ENCODE measurements at regions not wholly inside any gene's neighbourhood (a gene's known extent, or its start where the extent isn't known, plus 50 kb on each side); places are given as distances from the start of the nearest gene placed in this dataset.

DNA sequence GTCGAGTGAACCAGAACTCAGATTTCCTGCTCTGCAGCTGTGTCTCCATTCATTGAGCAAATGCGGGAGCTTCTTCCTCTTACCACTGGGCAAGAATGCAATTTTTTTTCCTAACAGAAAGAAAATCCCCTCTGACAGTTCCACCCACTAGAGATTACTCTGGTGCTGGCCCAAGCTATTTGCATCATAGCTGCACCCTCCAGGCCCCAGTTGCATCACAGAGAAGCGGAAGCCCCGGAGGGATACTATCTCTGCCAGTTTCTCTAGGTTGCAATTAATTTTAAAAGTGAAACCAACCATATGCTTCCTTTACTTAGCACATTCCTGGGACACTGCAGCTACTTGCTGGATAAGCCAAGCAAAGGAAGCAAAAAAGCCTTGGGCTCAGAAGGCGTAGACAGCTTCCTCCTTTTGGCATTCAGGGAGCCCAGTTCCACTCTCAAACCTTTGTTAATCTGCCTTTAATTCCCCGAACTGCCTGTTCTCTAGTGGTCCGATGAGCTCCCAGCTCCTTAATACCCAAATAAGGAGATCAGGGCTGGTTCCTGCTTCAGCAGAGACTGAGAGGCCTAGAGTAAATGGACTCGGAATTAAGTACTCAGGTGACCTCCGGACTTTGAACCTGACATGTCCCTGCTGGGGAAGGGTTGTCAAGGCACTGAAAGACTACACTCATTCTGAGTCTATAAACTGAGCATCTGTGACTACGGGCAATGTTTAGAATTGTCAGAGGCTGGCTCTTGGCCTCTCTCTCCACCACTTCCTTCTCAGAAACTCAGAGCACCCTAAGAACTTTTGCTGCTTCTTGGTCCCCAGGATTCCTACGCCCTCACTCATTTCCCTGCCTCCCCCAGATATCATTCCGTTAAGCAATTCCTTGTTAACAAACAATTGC lies 72.5 kb upstream of the TNFSF18 start:
- FAIRE-seq (peak; percentile 63), ATAC-seq (peak; percentile 86)
- TF ChIP-seq FOSL2 (CRISPR knock-in tag; IDR thresholded peaks at IDR 0.05) (peak; percentile 61; the same call in 1 of the 2 replicates), FOXP1 (IDR thresholded peaks at IDR 0.05) (no peak), FOXP1 (CRISPR knock-in tag; IDR thresholded peaks at IDR 0.05) (peak; percentile 38), ZNF3 (CRISPR knock-in tag; IDR thresholded peaks at IDR 0.05) (peak; percentile 39; the same call in 1 of the 2 replicates), SMAD3 (CRISPR knock-in tag; IDR thresholded peaks at IDR 0.05) (peak; percentile 44; the same call in 1 of the 2 replicates), MED1 (CRISPR knock-in tag; IDR thresholded peaks at IDR 0.05) (peak; percentile 71), CEBPG (CRISPR knock-in tag; IDR thresholded peaks at IDR 0.05) (peak; percentile 62), NCOR1 (IDR thresholded peaks at IDR 0.05; ENCODE audit: borderline replicate concordance, low read length) (peak; percentile 92), RFX1 (IDR thresholded peaks at IDR 0.05) (peak; percentile 55; the same call in 1 of the 2 replicates), NFIB (CRISPR knock-in tag; IDR thresholded peaks at IDR 0.05; ENCODE audit: borderline replicate concordance) (no peak), ZFX (CRISPR knock-in tag; IDR thresholded peaks at IDR 0.05; ENCODE audit: low read depth) (peak; percentile 80), PHF21A (CRISPR knock-in tag; IDR thresholded peaks at IDR 0.05) (peak; percentile 58), SOX6 (IDR thresholded peaks at IDR 0.05) (no peak), SOX6 (CRISPR knock-in tag; IDR thresholded peaks at IDR 0.05) (peak; percentile 58), ATF4 (CRISPR knock-in tag; IDR thresholded peaks at IDR 0.05) (peak in 1 of 2 experiments; percentile 39; a peak in 1 of 4 replicates), ZNF230 (CRISPR knock-in tag; IDR thresholded peaks at IDR 0.05) (0 out of 2 replicates have a peak, but pooled peaks have one; percentile 36), KDM3A (CRISPR knock-in tag; IDR thresholded peaks at IDR 0.05; ENCODE audit: low read depth) (peak; percentile 61; the same call in 1 of the 2 replicates), SPEN (CRISPR knock-in tag; IDR thresholded peaks at IDR 0.05; ENCODE audit: low read depth) (peak; percentile 33; the same call in 1 of the 2 replicates), EHMT2 (IDR thresholded peaks at IDR 0.05; ENCODE audit: borderline replicate concordance, low read depth, low read length) (0 out of 2 replicates have a peak, but pooled peaks have one; percentile 72)
- TF ChIP-seq, protein P1, sequence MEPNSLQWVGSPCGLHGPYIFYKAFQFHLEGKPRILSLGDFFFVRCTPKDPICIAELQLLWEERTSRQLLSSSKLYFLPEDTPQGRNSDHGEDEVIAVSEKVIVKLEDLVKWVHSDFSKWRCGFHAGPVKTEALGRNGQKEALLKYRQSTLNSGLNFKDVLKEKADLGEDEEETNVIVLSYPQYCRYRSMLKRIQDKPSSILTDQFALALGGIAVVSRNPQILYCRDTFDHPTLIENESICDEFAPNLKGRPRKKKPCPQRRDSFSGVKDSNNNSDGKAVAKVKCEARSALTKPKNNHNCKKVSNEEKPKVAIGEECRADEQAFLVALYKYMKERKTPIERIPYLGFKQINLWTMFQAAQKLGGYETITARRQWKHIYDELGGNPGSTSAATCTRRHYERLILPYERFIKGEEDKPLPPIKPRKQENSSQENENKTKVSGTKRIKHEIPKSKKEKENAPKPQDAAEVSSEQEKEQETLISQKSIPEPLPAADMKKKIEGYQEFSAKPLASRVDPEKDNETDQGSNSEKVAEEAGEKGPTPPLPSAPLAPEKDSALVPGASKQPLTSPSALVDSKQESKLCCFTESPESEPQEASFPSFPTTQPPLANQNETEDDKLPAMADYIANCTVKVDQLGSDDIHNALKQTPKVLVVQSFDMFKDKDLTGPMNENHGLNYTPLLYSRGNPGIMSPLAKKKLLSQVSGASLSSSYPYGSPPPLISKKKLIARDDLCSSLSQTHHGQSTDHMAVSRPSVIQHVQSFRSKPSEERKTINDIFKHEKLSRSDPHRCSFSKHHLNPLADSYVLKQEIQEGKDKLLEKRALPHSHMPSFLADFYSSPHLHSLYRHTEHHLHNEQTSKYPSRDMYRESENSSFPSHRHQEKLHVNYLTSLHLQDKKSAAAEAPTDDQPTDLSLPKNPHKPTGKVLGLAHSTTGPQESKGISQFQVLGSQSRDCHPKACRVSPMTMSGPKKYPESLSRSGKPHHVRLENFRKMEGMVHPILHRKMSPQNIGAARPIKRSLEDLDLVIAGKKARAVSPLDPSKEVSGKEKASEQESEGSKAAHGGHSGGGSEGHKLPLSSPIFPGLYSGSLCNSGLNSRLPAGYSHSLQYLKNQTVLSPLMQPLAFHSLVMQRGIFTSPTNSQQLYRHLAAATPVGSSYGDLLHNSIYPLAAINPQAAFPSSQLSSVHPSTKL (CRISPR knock-in tag; IDR thresholded peaks at IDR 0.05), result peak; percentile 93
- TF ChIP-seq, protein P2, sequence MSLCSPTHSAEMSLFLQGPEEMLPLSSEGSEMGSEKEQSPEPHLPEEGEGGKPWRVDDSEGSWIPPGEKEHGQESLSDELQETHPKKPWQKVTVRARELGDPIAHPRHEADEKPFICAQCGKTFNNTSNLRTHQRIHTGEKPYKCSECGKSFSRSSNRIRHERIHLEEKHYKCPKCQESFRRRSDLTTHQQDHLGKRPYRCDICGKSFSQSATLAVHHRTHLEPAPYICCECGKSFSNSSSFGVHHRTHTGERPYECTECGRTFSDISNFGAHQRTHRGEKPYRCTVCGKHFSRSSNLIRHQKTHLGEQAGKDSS (CRISPR knock-in tag; IDR thresholded peaks at IDR 0.05; ENCODE audit: borderline replicate concordance, low read depth), result 0 out of 2 replicates have a peak, but pooled peaks have one; percentile 45

More for the DNA sequence above, 72.5 kb upstream of the TNFSF18 start:
- BruUV-seq (replicated peaks), result TSS peak; percentile 95
- DNase-seq (ENCODE audit: low spot score), result peak; percentile 93
- Histone ChIP-seq H3K9me3 (ENCODE audit: low read length) (no peaks in the 10 kb centered on the region), H4K20me1 (ENCODE audit: insufficient read depth, low read length) (no peaks in the 10 kb centered on the region), H3K27me3 (ENCODE audit: control insufficient read depth in 1 of 2, insufficient read depth in 2 of 2, low read length in 2 of 2) (no peaks in the 10 kb centered on the region), H3K36me3 (replicated peaks in 1 of 2; ENCODE audit: control insufficient read depth in 1 of 2, insufficient read depth in 2 of 2, low read length in 2 of 2) (no peaks in the 10 kb centered on the region), H3K79me2 (ENCODE audit: insufficient read depth, low read length) (no peaks in the 10 kb centered on the region), H2AFZ (ENCODE audit: low read length) (peak overlapping the region; percentile 28), H3K4me3 (replicated peaks in 1 of 3; ENCODE audit: insufficient read depth in 1 of 3, low read depth in 2 of 3, low read length in 3 of 3) (peak overlapping the region; percentile 48 to 67 (median 64)), H3K27ac (ENCODE audit: extremely low read length, insufficient read depth, low read length) (peak overlapping the region; percentile 95), H3K4me1 (ENCODE audit: insufficient read depth, low read length) (peaks cover 63% of the 10 kb centered on the region), H3K4me2 (ENCODE audit: low read depth, low read length) (peak overlapping the region; percentile 94), H3K9ac (ENCODE audit: insufficient read depth, low read depth, low read length) (peak overlapping the region; percentile 75)
- in situ Hi-C loops (cut with HindIII; ENCODE audit: extremely low pct_ligation_motif_present, low pct_unique_long_range_greater_than_20kb), result no loop called here
- 20% methylated on average over 12 of the region's 12 CpGs for WGBS (ENCODE audit: low lambda C conversion rate)
- intact Hi-C loops (cut with micrococcal nuclease; ENCODE audit: unreplicated experiment), result no loop called here
- POLR2A ChIA-PET, result interaction anchor here (0.6 to 1.4 kb wide), 8 partner anchors 9 to 745 kb away, joined by 3 to 11 read pairs (median 5); partner anchors contain the start of gene ZBTB37
- CTCF ChIA-PET (ENCODE audit: low intra/inter-chr PET ratio, low total read pairs), result no interaction called here
